HEK293 (cell line): ENCODE measurements at regions not wholly inside any gene's neighbourhood (a gene's known extent, or its start where the extent isn't known, plus 50 kb on each side); places are given as distances from the start of the nearest gene placed in this dataset.

ENCODE experiments used
- CTCF ChIA-PET: fragments of 350-600 bp; formaldehyde crosslinking; extraction: SDS; loops from one replicate; lab custom pipeline; 2021; ENCODE audit warnings: antibody characterized with exemption; lab: Yijun Ruan, JAX
- POLR2A ChIA-PET: fragments of 300-600 bp; formaldehyde crosslinking; extraction: SDS; loops from one replicate; lab custom pipeline; 2020; ENCODE audit warnings: antibody characterized with exemption, inconsistent platforms; lab: Yijun Ruan, JAX
- H3K27ac ChIP-seq: fragments of 200-500 bp; sonication (Bioruptor generic); 2 replicates; pipeline ENCODE4 v1.5.1; 2014; ENCODE audit warnings: low read depth, low read length, control low read depth, inconsistent platforms; ENCODE audit errors: extremely low read depth
- H3K36me3 ChIP-seq, 2 experiments: fragments of 200-500 bp in 1 of 2; sonication (Bioruptor generic) in 1 of 2; 1 replicate in 1 of 2; 2 replicates in 1 of 2; pipeline ENCODE4 v1.5.1; 2014 to 2017; ENCODE audit warnings: inconsistent platforms in 2 of 2, low read length in 2 of 2; ENCODE audit not compliant: control insufficient read depth in 2 of 2, insufficient read depth in 1 of 2
- H3K4me1 ChIP-seq: fragments of 200-500 bp; sonication (Bioruptor generic); 2 replicates; pipeline ENCODE4 v1.5.1; 2014; ENCODE audit warnings: mild to moderate bottlenecking, low read length, inconsistent platforms; ENCODE audit not compliant: control insufficient read depth, insufficient read depth
- H3K4me3 ChIP-seq: 2 replicates; pipeline ENCODE4 v1.5.1; 2011; ENCODE audit warnings: low read depth, mild to moderate bottlenecking, control low read depth, low read length, moderate library complexity
- H3K9me3 ChIP-seq: fragments of 200-500 bp; sonication (Bioruptor generic); 2 replicates; pipeline ENCODE4 v1.5.1; 2014; ENCODE audit warnings: low read depth, low read length, inconsistent platforms; ENCODE audit not compliant: control insufficient read depth, insufficient read depth
- ELK4 ChIP-seq: IDR thresholded peaks from 2 replicates; pipeline ENCODE4 v1.6.1; 2011; ENCODE audit warnings: mild to moderate bottlenecking, low read depth, low read length, borderline replicate concordance
- INSM2 ChIP-seq: fragments of 450-650 bp; formaldehyde crosslinking; IDR thresholded peaks from 2 replicates; pipeline ENCODE4 v1.5.1; 2016; ENCODE audit warnings: missing biosample characterization, missing genetic modification characterization
- KLF1 ChIP-seq: fragments of 450-650 bp; formaldehyde crosslinking; IDR thresholded peaks from 2 replicates; pipeline ENCODE4 v1.5.1; 2016; ENCODE audit warnings: missing biosample characterization, missing genetic modification characterization
- PRDM1 ChIP-seq: fragments of 450-650 bp; formaldehyde crosslinking; IDR thresholded peaks from 2 replicates; pipeline ENCODE4; 2016; ENCODE audit warnings: missing biosample characterization, missing genetic modification characterization
- PRDM10 ChIP-seq: fragments of 450-650 bp; formaldehyde crosslinking; IDR thresholded peaks from 2 replicates; pipeline ENCODE4 v1.5.1; 2016; ENCODE audit warnings: missing biosample characterization, missing genetic modification characterization
- ZFP37 ChIP-seq: fragments of 450-650 bp; formaldehyde crosslinking; IDR thresholded peaks from 2 replicates; pipeline ENCODE4 v1.5.1; 2016; ENCODE audit warnings: missing biosample characterization, missing genetic modification characterization
- ZNF169 ChIP-seq: fragments of 450-650 bp; formaldehyde crosslinking; IDR thresholded peaks from 2 replicates; pipeline ENCODE4 v1.5.1; 2016; ENCODE audit warnings: missing biosample characterization, missing genetic modification characterization
- ZNF184 ChIP-seq: fragments of 450-650 bp; IDR thresholded peaks from 2 replicates; pipeline ENCODE4 v1.5.1; 2018; ENCODE audit warnings: missing biosample characterization, mild to moderate bottlenecking, missing genetic modification characterization
- ZNF280D ChIP-seq: fragments of 450-650 bp; formaldehyde crosslinking; IDR thresholded peaks from 2 replicates; pipeline ENCODE4 v1.5.1; 2016; ENCODE audit warnings: missing biosample characterization, missing genetic modification characterization
- ZNF626 ChIP-seq: fragments of 450-650 bp; sonication (Bioruptor Pico); formaldehyde crosslinking; IDR thresholded peaks from 2 replicates; pipeline ENCODE4 v1.5.1; 2018; ENCODE audit warnings: missing biosample characterization, missing genetic modification characterization, inconsistent platforms
- ZNF629 ChIP-seq: fragments of 450-650 bp; formaldehyde crosslinking; IDR thresholded peaks from 2 replicates; pipeline ENCODE4 v1.5.1; 2017; ENCODE audit warnings: missing biosample characterization, missing genetic modification characterization
- ZNF645 ChIP-seq: fragments of 450-650 bp; formaldehyde crosslinking; IDR thresholded peaks from 2 replicates; pipeline ENCODE4; 2016; ENCODE audit warnings: missing biosample characterization, missing genetic modification characterization
- ZNF658 ChIP-seq: fragments of 450-650 bp; formaldehyde crosslinking; IDR thresholded peaks from 2 replicates; pipeline ENCODE4; 2016; ENCODE audit warnings: missing biosample characterization, missing genetic modification characterization
- ZNF747 ChIP-seq: fragments of 450-650 bp; formaldehyde crosslinking; IDR thresholded peaks from 2 replicates; pipeline ENCODE4 v1.5.1; 2016; ENCODE audit warnings: missing biosample characterization, missing genetic modification characterization
- ZNF776 ChIP-seq: fragments of 450-650 bp; formaldehyde crosslinking; IDR thresholded peaks from 2 replicates; pipeline ENCODE4 v1.5.0; 2017; ENCODE audit warnings: missing biosample characterization, missing genetic modification characterization, borderline replicate concordance
- ZSCAN23 ChIP-seq: fragments of 450-650 bp; formaldehyde crosslinking; IDR thresholded peaks from 2 replicates; pipeline ENCODE4 v1.5.1; 2016; ENCODE audit warnings: missing biosample characterization, missing genetic modification characterization

- no peak for TF ChIP-seq PRDM10 (tag by site-specific recombination)
Observed at GRCh38 chr1:29849038-29849750, 612.9 kb downstream of the PTPRU start (continued).

- TF ChIP-seq ZSCAN23 (tag by site-specific recombination) (no peak), KLF1 (tag by site-specific recombination) (no peak), INSM2 (tag by site-specific recombination) (no peak), ZNF184 (tag by site-specific recombination) (no peak), ZNF645 (tag by site-specific recombination) (no peak), ZNF169 (no peak), PRDM1 (tag by site-specific recombination) (no peak), ZNF280D (tag by site-specific recombination) (no peak), ZNF776 (tag by site-specific recombination) (no peak), ZNF658 (no peak), ZNF747 (tag by site-specific recombination) (no peak), ELK4 (no peak), ZFP37 (tag by site-specific recombination) (no peak), ZNF629 (tag by site-specific recombination) (no peak), ZNF626 (tag by site-specific recombination) (no peak)
- Histone ChIP-seq H3K9me3 (no peaks in the 10 kb centered on the region), H3K4me3 (no peak overlapping the region), H3K27ac (no peak overlapping the region), H3K4me1 (no peaks in the 10 kb centered on the region), H3K36me3 (no peaks in the 10 kb centered on the region)
- ChIA-PET CTCF (interaction anchor here (1.1 kb wide), 1 partner anchor 265 kb away, joined by 3 read pairs; no protein-coding TSS in a partner anchor), POLR2A (no interaction called here)
Observed at GRCh38 chr1:29845910-29846309, 609.6 kb downstream of the PTPRU start.
